Hippocampal formation (tissue), 2 donors: ENCODE measurements at regions not wholly inside any gene's neighbourhood (a gene's known extent, or its start where the extent isn't known, plus 50 kb on each side); places are given as distances from the start of the nearest gene placed in this dataset.
A peak's percentile ranks its signal among the peaks of the same experiment; 100 is the strongest.
"Not testable (repeated sequence)": the region's sequence is repeated elsewhere in the genome, so short reads cannot be mapped to it uniquely, and the experiment has no call there.

Experiments
- DNase-seq, 2 donors: peaks; one replicate each; lab custom pipeline; 2025; lab: John Stamatoyannopoulos, UW

DNA sequence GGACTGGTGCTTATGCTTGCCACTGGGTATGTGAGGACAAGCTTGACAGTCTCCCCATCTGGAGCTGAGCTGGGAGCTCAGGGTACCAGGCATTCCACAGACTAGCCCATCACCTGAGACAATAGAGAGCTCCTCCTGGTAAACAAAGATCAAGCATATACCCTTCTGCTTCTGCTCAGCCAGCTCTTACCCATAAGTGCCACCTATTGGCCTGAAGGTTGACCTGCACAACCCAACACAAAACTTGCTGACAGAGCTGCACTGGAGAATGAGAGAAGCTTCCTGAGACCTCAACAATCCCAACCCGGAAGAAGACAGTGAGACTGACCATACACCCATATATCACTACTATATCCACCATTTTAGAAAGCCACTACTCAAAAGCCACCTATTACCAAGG is 1049.2 kb upstream of the INTU start:
- DNase-seq = no peak

DNA sequence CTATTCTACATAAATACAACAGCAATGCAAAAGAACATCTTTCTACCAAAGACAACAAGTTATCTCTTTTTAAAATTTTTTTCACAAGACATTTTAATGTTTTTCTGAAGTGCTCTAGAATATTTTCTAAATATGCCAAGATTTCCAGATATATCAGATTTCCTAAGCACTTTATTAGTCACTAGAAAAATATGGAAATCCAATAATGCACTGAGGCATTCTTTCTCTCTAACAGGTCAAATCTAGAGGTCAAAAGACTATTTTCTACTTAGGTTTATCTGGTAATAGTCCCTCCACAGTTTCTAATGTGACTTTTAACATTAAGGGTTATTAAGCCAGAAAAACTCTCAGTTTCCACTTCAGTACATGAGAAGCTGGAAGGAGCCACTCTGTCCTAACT is 1041.2 kb upstream of the INTU start:
- no peak for DNase-seq

DNA sequence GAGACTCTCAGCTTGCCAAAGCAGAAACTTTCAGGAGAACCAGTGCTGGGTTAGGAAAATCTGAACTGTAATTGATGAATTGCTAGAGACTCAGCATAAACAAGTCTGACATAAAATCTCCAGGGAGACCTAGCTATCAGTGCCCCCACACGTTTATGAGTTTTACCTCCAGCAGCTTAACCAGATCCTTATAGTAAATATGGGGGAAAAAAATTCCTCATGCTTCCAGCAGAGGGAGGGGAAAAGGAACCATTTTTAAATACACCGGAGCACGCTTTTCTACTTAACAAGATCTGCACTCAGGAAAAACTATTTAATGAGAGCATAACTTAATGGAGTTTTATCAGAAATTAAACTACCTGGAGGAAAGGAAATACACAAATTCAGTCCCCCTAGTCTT is 1040.7 kb upstream of the INTU start:
- no peak for DNase-seq

DNA sequence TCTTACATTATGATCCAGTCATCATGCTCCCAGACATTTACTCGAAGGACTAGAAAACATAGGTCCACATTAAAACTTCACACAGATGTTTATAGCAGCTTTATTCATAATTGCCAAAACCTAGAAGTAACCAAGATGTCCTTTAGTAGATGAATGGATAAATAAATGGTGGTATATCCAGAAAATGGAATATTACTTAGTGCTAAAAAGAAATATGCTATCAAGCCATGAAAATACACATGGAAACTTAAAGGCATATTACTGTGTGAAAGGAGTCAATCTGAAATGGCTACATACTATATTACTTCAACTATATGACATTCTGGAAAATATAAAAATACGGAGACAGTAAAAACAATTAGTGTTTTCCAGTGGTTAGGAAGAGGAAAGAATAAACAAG is 1039.1 kb upstream of the INTU start:
- DNase-seq = no peak

- DNase-seq = no peak
Measured at GRCh38 chr4:126595643-126596042, 1037.1 kb upstream of the INTU start.

DNA sequence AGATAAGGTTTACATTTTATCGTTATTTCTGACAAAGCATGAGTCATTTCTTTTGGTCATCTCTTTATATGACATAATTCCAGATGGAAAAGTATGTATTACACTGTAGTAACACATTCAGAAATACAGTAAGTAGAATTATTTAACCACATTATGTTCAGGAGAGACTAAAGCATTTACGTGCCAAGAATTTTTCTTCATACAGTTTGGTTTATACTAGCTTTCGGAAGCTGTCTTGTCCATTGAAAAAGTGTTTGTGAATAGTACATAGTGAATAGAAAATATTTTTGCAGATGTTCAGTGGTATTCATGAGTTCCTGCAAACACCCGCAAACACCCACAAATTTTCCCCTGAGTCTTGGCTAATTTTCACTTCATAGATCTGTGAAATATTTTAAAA is 1033.0 kb upstream of the INTU start:
- DNase-seq = no peak

DNA sequence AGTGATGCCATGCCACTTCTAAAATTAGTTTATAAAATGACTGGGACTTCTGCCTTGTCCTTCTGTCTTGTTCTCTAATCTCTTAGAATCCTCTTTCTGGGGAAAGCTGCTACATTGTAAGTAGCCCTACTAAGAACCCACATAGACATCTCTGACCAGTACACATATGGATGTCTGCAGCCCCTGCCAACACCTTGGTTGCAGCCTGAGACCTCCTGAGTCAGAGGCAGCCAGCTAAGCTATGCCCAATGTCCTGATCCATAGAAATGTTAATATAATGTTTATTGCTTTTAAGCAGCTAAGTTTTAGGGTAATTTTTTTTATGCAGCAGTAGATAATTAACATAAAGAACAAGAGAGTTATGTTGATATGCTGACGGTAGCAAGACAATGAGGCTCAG is 1029.5 kb upstream of the INTU start:
- no peak for DNase-seq

GRCh38 chr4:126603825-126604224 is 1028.9 kb upstream of the INTU start:
- no peak for DNase-seq

GRCh38 chr4:126604268-126604867 is 1028.4 kb upstream of the INTU start:
- peak; percentile 6 to 27 for DNase-seq

DNA sequence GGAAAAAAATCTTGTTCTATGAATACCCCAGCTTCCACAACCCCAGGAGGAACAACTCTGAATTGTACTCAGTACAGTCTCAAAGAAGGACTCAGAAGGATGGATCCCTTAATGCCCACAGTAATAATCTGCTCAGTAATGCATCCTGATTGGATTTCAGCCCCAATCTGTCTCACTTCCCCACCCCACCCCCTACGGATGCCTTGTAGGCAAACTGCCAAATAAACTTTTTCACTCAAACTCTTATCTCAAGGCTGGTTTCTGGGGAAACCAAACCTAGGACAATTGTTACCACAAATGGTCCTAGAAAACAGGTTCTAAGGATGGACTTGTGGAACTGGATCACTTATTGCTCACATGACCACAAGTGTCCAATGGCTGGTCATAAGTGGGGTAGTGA is 1021.8 kb upstream of the INTU start:
- DNase-seq = no peak

DNA sequence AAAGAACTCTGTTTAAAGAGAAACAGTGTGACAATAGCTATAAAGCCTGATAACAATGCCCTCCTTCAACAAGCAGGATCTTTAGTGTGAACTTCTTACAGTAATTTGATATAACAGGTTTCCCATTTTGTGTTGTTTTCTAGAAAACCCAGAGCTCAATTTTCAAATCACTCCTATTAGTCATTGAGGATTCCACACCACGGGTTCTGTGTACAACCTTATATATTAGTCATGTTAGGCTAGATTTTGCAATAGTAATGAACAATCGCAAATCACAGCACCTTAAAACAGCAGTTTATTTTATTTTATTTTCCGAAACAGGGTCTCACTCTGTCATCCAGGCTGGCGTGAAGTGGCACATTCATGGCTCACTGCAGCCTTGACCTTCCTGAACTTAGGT is 1020.9 kb upstream of the INTU start:
- DNase-seq = no peak

- DNase-seq = no peak
Measured at GRCh38 chr4:126614356-126614855, 1018.4 kb upstream of the INTU start.

GRCh38 chr4:126616795-126617194 is 1016.0 kb upstream of the INTU start:
- no peak for DNase-seq

DNA sequence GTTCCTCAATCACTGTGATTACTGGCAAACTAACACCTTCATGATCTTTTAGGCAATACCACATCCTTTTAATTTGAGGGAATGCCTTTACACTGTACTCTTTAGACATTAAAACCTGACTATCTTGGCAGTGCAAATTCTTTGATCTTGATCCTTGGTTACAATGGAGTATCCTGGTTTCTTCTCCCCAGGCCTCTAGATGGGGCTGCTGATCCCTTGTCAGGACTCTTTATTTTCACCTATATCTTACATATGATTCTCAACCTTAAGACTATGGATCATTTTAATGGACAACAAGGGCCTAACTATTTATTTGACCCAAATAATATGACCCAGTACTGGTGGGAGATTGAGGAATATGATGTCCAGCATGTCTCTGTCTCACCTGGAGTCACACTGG is 1005.5 kb upstream of the INTU start:
- DNase-seq = no peak

DNA sequence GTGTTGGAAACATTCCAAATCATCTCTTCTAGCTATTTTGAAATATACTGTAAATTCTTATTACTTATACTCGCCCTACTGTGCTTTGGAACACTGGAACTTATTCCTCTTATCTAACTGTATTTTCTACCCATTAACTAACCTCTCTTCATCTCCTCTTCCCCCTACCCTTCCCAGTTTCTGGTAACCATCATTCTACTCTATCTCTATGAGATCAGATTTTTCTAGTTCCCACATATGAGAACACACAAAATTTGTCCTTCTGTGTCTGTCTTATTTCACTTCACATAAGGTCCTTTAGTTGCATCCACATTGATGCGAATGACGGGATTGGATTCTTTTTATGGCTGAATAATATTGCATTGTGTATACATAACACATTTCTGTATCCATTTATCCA is 1003.8 kb upstream of the INTU start:
- no peak for DNase-seq

GRCh38 chr4:126630230-126630629 is 1002.5 kb upstream of the INTU start:
- DNase-seq = no peak

- no peak for DNase-seq
Measured at GRCh38 chr4:126633306-126633705, 999.5 kb upstream of the INTU start.

GRCh38 chr4:126637706-126638105 is 995.1 kb upstream of the INTU start:
- no peak for DNase-seq

DNA sequence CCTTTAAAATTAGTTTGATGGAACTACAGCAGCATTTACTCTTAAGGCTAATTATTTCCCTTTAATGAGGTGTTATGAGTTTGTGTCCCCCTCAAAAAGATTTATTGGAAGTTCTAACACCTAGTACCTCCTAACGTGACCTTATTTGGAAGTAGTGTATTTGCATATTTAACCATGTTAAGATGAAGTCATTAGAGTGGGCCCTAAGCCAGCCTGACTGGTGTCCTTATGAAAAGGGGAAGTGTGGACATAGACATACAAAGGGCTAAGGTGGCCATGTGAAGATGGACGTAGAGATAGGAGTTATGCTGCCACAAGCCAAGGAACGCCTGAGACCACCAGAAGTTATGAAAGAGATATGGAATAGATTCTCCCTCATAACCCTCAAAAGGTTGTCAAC is 985.4 kb upstream of the INTU start:
- no peak for DNase-seq

GRCh38 chr4:126647756-126648397 is 984.9 kb upstream of the INTU start:
- no peak for DNase-seq

GRCh38 chr4:126658411-126658810 is 974.3 kb upstream of the INTU start:
- no peak for DNase-seq

GRCh38 chr4:126661194-126661593 is 971.6 kb upstream of the INTU start:
- DNase-seq = no peak

DNA sequence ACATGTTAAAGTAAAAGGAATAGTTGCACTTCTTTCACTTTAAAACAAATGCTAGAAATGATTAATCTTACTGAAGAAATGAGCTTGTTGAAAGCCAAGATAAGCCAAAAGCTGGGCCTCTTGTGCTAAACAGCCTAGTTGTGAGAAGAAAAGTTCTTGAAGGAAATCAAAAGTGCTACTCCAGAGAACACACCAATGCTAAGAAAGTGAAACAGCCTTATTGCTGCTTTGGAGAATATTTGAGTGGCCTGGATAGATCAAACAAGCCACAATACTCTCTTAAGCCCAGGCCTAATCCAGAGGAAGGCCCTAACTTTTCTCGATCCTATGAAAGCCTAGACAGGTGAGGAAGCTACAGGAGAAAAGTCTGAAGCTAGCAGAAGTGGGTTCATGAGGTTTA is 967.9 kb upstream of the INTU start:
- no peak for DNase-seq

GRCh38 chr4:126670038-126670437 is 962.7 kb upstream of the INTU start:
- not testable (repeated sequence) for DNase-seq
